ENCODE measurements at regions not wholly inside any gene's neighbourhood (a gene's known extent, or its start where the extent isn't known, plus 50 kb on each side); places are given as distances from the start of the nearest gene placed in this dataset.

DNA sequence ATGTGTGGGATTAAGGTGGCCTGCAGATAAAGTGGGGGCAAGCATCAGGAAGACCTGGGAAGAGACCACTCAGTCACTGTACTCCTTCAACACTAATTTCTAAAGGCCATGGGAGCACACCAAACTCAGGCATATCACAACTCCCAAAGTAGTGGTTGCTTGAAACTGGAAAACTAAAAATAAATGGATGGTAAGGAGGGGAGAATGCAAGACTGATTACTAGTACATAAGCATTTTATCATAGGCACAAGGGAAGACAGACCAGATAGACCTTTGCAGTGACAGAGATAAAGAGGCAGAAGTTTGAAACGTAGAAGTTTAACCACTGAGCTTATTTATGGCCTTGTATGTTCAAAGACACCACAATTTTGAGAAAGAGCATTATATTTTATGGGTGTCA, 1098.1 kb upstream of the CELF4 start:
- H3K27ac ChIP-seq (ENCODE audit: low read depth, low read length), result no peak overlapping the region
- H3K27me3 Mint-ChIP-seq, result no peaks in the 10 kb centered on the region
- no peak overlapping the region for H3K4me3 ChIP-seq (ENCODE audit: low read length in 2 of 2)
- no peak overlapping the region for H3K27ac Mint-ChIP-seq
- POLR2A ChIA-PET (ENCODE audit: partially characterized antibody), result no interaction called here
- H3K4me3 Mint-ChIP-seq, result no peak overlapping the region
- H3K36me3 ChIP-seq (ENCODE audit: insufficient read depth, low read length), result no peaks in the 10 kb centered on the region
- no peaks in the 10 kb centered on the region for H3K36me3 Mint-ChIP-seq
- intact Hi-C loops (cut with micrococcal nuclease), result no loop called here
- DNase-seq, result no peak
- CTCF ChIA-PET (ENCODE audit: partially characterized antibody), result no interaction called here
- H3K4me1 Mint-ChIP-seq, result no peaks in the 10 kb centered on the region
- H3K9me3 Mint-ChIP-seq, result peaks cover 0 to 3% (median 0%) of the 10 kb centered on the region in 8 donors
- no peaks in the 10 kb centered on the region for H3K27me3 ChIP-seq (ENCODE audit: insufficient read depth, low read length)
- no peaks in the 10 kb centered on the region for H3K9me3 ChIP-seq (ENCODE audit: control insufficient read depth in 1 of 2, low read length in 2 of 2)
- H3K4me1 ChIP-seq (ENCODE audit: insufficient read depth, low read length), result no peaks in the 10 kb centered on the region

GRCh38 chr18:38663270-38663669, 1097.7 kb upstream of the CELF4 start:
- H3K27ac Mint-ChIP-seq, result no peak overlapping the region
- no peak for DNase-seq
- Histone ChIP-seq H3K4me3 (ENCODE audit: low read length in 2 of 2) (no peak overlapping the region), H3K4me1 (ENCODE audit: insufficient read depth, low read length) (no peaks in the 10 kb centered on the region), H3K27ac (ENCODE audit: low read depth, low read length) (no peak overlapping the region), H3K9me3 (ENCODE audit: control insufficient read depth in 1 of 2, low read length in 2 of 2) (no peaks in the 10 kb centered on the region), H3K27me3 (ENCODE audit: insufficient read depth, low read length) (no peaks in the 10 kb centered on the region), H3K36me3 (ENCODE audit: insufficient read depth, low read length) (no peaks in the 10 kb centered on the region)
- no peaks in the 10 kb centered on the region for H3K36me3 Mint-ChIP-seq
- H3K4me3 Mint-ChIP-seq, result no peak overlapping the region
- no peaks in the 10 kb centered on the region for H3K4me1 Mint-ChIP-seq
- H3K9me3 Mint-ChIP-seq, result peaks cover 0 to 3% (median 0%) of the 10 kb centered on the region in 8 donors
- intact Hi-C loops (cut with micrococcal nuclease), result no loop called here
- ChIA-PET CTCF (ENCODE audit: partially characterized antibody) (no interaction called here), POLR2A (ENCODE audit: partially characterized antibody) (no interaction called here)
- no peaks in the 10 kb centered on the region for H3K27me3 Mint-ChIP-seq

DNA sequence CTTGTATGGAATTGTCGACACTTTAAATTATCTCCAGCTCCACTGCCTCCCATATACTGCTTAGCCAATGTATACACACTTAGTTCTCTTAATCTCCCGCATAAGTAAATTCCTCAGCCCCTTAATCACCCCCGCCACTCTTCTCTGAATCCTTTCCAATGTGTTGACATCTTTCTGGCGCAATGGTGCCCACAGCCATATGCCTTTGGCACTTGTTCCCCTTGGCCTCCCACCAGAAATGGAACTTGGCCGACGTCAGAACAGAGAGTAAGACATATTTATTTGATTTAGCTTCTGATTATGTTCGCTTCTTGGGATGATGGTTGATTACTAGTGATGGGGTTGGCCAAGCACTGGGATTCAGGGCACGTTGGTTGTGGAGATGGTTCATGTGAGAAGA, 1089.3 kb upstream of the CELF4 start:
- ChIA-PET CTCF (ENCODE audit: partially characterized antibody) (no interaction called here), POLR2A (ENCODE audit: partially characterized antibody) (no interaction called here)
- H3K4me3 Mint-ChIP-seq, result no peak overlapping the region
- Histone ChIP-seq H3K4me3 (ENCODE audit: low read length in 2 of 2) (no peak overlapping the region), H3K4me1 (ENCODE audit: insufficient read depth, low read length) (no peaks in the 10 kb centered on the region), H3K27ac (ENCODE audit: low read depth, low read length) (no peak overlapping the region), H3K27me3 (ENCODE audit: insufficient read depth, low read length) (no peaks in the 10 kb centered on the region), H3K36me3 (ENCODE audit: insufficient read depth, low read length) (no peaks in the 10 kb centered on the region), H3K9me3 (ENCODE audit: control insufficient read depth in 1 of 2, low read length in 2 of 2) (no peaks in the 10 kb centered on the region)
- intact Hi-C loops (cut with micrococcal nuclease), result no loop called here
- no peaks in the 10 kb centered on the region for H3K27me3 Mint-ChIP-seq
- peaks cover 0 to 3% (median 0%) of the 10 kb centered on the region in 8 donors for H3K9me3 Mint-ChIP-seq
- no peaks in the 10 kb centered on the region for H3K36me3 Mint-ChIP-seq
- no peak for DNase-seq
- H3K4me1 Mint-ChIP-seq, result peaks cover 0 to 3% (median under 1%) of the 10 kb centered on the region in 4 donors
- no peak overlapping the region for H3K27ac Mint-ChIP-seq

DNA sequence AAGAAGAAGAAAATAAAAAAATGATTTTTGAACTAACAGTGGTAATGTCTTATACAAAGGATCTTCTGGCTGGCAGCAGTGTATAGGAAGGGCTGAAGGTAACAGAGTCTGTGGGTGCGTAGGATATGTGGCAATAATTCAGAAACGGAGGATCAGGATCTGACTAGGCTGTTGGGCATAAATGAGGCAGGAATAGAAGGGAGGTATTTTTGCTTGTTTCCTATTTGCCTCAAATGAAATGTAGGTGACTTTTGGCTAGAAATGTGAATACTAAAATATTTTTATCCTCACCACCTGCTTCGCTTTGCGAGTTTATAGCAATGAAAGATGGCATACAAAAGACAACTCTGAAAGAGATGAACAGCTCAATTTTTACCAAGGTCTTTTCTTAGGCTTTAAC, 1086.1 kb upstream of the CELF4 start:
- H3K27ac Mint-ChIP-seq, result no peak overlapping the region
- peaks cover 0 to 3% (median 0%) of the 10 kb centered on the region in 8 donors for H3K9me3 Mint-ChIP-seq
- peaks cover 0 to 2% (median under 1%) of the 10 kb centered on the region in 4 donors for H3K4me1 Mint-ChIP-seq
- Histone ChIP-seq H3K4me3 (ENCODE audit: low read length in 2 of 2) (no peak overlapping the region), H3K27ac (ENCODE audit: low read depth, low read length) (no peak overlapping the region), H3K27me3 (ENCODE audit: insufficient read depth, low read length) (no peaks in the 10 kb centered on the region), H3K9me3 (ENCODE audit: control insufficient read depth in 1 of 2, low read length in 2 of 2) (no peaks in the 10 kb centered on the region), H3K4me1 (ENCODE audit: insufficient read depth, low read length) (no peaks in the 10 kb centered on the region), H3K36me3 (ENCODE audit: insufficient read depth, low read length) (no peaks in the 10 kb centered on the region)
- H3K36me3 Mint-ChIP-seq, result no peaks in the 10 kb centered on the region
- no peak for DNase-seq
- intact Hi-C loops (cut with micrococcal nuclease), result no loop called here
- CTCF ChIA-PET (ENCODE audit: partially characterized antibody), result no interaction called here
- POLR2A ChIA-PET (ENCODE audit: partially characterized antibody), result no interaction called here
- H3K27me3 Mint-ChIP-seq, result no peaks in the 10 kb centered on the region
- no peak overlapping the region for H3K4me3 Mint-ChIP-seq

DNA sequence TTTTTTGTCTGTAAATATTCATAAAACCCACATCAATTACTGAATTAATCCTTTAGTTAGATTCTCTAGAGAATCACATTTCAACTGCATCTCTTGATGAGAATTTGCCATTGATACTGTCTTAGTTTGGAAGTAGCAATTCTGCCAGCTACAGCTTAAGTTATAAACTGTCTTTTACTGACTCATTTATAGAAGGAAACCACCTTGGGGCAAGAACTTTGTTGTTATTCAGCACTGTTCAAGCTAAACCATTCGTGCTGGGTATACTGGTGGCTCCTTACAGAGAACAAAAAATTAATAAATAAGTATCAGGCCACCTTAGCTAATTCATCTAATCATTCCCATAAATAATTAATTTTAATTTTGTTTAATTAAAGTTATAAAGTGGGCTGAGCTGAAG, 1082.6 kb upstream of the CELF4 start:
- CTCF ChIA-PET (ENCODE audit: partially characterized antibody), result interaction anchor here (1.2 kb wide), 1 partner anchor 12 kb away, joined by 3 read pairs; no protein-coding TSS in a partner anchor
- H3K4me3 Mint-ChIP-seq, result no peak overlapping the region
- POLR2A ChIA-PET (ENCODE audit: partially characterized antibody), result no interaction called here

DNA sequence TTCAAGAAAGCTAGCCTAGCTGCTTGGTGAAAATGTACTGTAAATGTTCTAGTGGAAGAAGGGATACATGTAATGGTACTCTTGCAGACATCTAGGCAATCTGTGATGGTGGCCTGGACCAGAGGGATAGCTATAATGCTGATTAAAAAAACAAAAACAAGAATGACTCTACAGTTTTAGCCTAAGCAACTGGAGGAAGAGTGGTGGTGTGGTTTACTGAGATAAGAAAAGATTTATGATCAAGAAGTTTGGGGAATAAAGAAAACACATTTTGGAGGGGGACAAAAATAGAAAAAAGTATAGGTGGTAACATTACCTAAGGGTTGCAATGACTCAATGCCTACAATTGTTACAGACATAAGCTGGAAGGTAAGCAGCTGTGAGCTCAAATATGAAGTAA, 1080.7 kb upstream of the CELF4 start:
- H3K9me3 ChIP-seq (ENCODE audit: control insufficient read depth in 1 of 2, low read length in 2 of 2), result no peaks in the 10 kb centered on the region
- ChIA-PET POLR2A (ENCODE audit: partially characterized antibody) (no interaction called here), CTCF (ENCODE audit: partially characterized antibody) (no interaction called here)
- Mint-ChIP-seq H3K36me3 (no peaks in the 10 kb centered on the region), H3K9me3 (peaks cover 0 to 3% (median 0%) of the 10 kb centered on the region in 8 donors), H3K27me3 (no peaks in the 10 kb centered on the region), H3K4me1 (no peaks in the 10 kb centered on the region), H3K4me3 (no peak overlapping the region), H3K27ac (no peak overlapping the region)
- H3K27me3 ChIP-seq (ENCODE audit: insufficient read depth, low read length), result no peaks in the 10 kb centered on the region
- intact Hi-C loops (cut with micrococcal nuclease), result no loop called here
- H3K4me3 ChIP-seq (ENCODE audit: low read length in 2 of 2), result no peak overlapping the region
- H3K27ac ChIP-seq (ENCODE audit: low read depth, low read length), result no peak overlapping the region
- no peaks in the 10 kb centered on the region for H3K4me1 ChIP-seq (ENCODE audit: insufficient read depth, low read length)
- H3K36me3 ChIP-seq (ENCODE audit: insufficient read depth, low read length), result no peaks in the 10 kb centered on the region
- no peak for DNase-seq

More for the DNA sequence above, 1082.6 kb upstream of the CELF4 start:
- intact Hi-C loops (cut with micrococcal nuclease), result no loop called here
- H3K27me3 Mint-ChIP-seq, result no peaks in the 10 kb centered on the region
- H3K9me3 Mint-ChIP-seq, result peaks cover 0 to 3% (median under 1%) of the 10 kb centered on the region in 8 donors
- Histone ChIP-seq H3K27ac (ENCODE audit: low read depth, low read length) (no peak overlapping the region), H3K4me1 (ENCODE audit: insufficient read depth, low read length) (no peaks in the 10 kb centered on the region), H3K4me3 (ENCODE audit: low read length in 2 of 2) (no peak overlapping the region), H3K27me3 (ENCODE audit: insufficient read depth, low read length) (no peaks in the 10 kb centered on the region), H3K36me3 (ENCODE audit: insufficient read depth, low read length) (no peaks in the 10 kb centered on the region), H3K9me3 (ENCODE audit: control insufficient read depth in 1 of 2, low read length in 2 of 2) (no peaks in the 10 kb centered on the region)
- H3K4me1 Mint-ChIP-seq, result no peaks in the 10 kb centered on the region
- no peaks in the 10 kb centered on the region for H3K36me3 Mint-ChIP-seq
- no peak overlapping the region for H3K27ac Mint-ChIP-seq
- no peak for DNase-seq

- Mint-ChIP-seq H3K27me3 (no peaks in the 10 kb centered on the region), H3K4me3 (no peak overlapping the region), H3K36me3 (no peaks in the 10 kb centered on the region), H3K4me1 (no peaks in the 10 kb centered on the region), H3K27ac (no peak overlapping the region), H3K9me3 (peaks cover 0 to 6% (median 2%) of the 10 kb centered on the region in 8 donors)
- H3K27me3 ChIP-seq (ENCODE audit: insufficient read depth, low read length), result no peaks in the 10 kb centered on the region
- H3K36me3 ChIP-seq (ENCODE audit: insufficient read depth, low read length), result no peaks in the 10 kb centered on the region
- POLR2A ChIA-PET (ENCODE audit: partially characterized antibody), result no interaction called here
- H3K4me1 ChIP-seq (ENCODE audit: insufficient read depth, low read length), result no peaks in the 10 kb centered on the region
- intact Hi-C loops (cut with micrococcal nuclease), result no loop called here
- DNase-seq, result no peak
- CTCF ChIA-PET (ENCODE audit: partially characterized antibody), result no interaction called here
- no peak overlapping the region for H3K27ac ChIP-seq (ENCODE audit: low read depth, low read length)
- no peaks in the 10 kb centered on the region for H3K9me3 ChIP-seq (ENCODE audit: control insufficient read depth in 1 of 2, low read length in 2 of 2)
- no peak overlapping the region for H3K4me3 ChIP-seq (ENCODE audit: low read length in 2 of 2)
Observed at GRCh38 chr18:38644875-38645641, 1079.5 kb upstream of the CELF4 start.

Data from CD4-positive, alpha-beta memory T cell (primary cell).